GM12873 (cell line): ENCODE measurements at regions not wholly inside any gene's neighbourhood (a gene's known extent, or its start where the extent isn't known, plus 50 kb on each side); places are given as distances from the start of the nearest gene placed in this dataset.

Experiments
- CTCF ChIP-seq: IDR thresholded peaks from 2 replicates; pipeline ENCODE4 v1.5.1; 2012; ENCODE audit warnings: low read depth, mild to moderate bottlenecking, moderate library complexity, low read length, control low read depth; ENCODE audit not compliant: insufficient read depth; ENCODE audit errors: missing control alignments

DNA sequence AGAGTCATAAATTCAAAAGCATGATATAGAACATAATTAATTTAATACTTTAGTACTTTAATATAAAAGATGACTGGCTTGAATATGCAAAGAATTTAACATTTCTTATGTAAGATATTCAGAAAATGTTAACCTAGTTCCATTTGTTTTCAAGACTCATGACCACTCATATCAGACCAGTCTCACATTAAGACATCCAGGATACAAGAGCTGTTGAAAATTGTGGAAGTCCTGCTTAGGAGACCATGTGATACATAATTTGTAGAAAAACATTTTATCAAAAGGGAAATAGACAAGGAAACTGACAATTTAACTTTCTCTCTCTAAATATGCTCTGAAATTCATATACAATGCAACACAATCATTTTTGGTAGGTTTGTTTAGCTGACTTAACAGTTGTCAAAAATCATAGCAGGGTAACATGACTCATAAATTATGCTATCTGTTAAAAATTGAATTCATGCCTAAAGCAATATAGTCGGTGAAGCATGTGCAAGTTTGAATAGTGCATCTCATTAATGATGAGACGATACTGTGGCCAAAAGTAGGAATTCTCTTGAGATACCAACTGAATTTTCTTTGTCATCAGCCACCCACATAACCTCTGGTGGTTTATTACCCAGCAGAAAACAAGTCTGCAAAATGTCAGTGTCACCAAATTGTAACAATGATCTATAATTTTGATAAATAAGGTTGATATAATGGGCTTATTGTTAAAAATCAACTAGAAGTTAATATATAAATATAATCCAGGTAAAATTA, 211.4 kb downstream of the GASK1B start:
- no peak for TF ChIP-seq CTCF

DNA sequence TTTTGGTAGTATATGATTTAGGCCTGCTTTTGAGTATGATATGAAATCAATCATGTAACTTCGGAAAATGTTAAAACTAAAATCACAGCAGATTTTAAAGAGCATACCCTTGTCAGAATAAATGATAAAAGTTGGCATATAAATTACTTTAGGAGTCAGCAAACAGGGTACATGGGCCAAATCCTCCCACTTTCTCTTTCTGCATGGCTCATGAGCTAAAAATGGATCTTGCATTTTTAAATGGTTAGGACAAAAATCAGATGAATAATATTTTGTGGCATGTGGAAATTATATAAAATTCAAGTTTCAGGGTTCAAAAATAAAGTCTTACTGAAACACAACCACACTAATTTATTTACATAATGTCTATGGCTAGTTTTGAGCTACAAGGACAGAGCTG, 214.9 kb downstream of the GASK1B start:
- no peak for TF ChIP-seq CTCF

DNA sequence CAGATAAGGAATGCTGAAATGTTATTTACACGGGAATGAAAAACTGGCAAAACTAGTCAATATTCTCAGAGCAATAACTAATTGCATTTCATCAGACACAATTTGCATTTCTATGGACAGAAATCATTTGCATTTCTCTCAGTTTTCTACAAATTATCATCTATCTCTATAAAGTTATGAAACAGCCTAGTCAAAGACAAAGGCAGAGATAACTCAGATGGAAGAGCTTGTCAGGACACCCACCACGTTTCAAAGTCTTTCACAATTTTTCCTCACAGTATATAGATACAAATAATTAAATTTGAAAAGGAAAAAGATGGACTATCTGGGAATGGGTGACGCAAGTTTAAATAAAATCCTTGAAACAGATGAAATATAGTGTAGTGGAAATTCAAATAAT, 230.8 kb downstream of the GASK1B start:
- TF ChIP-seq CTCF = no peak

DNA sequence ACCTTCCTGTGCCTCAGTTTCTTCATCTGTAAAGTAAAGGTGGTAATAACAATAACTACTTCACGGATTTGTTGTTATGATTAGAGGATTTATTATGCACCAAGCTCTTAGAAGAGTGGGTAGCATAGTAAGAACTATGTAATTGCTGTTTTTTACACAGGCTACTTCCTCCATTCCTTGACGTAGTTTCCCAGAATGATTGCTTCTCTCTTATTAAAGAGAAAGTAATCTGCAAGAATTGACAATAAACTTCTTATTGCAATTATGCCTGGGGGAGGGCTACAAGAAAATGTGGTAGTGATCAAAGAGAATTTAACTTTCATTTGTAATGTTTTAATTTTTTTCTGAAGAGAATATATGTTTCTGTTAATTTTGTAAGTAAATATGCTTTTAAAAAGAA, 238.7 kb downstream of the GASK1B start:
- no peak for TF ChIP-seq CTCF

GRCh38 chr4:157932936-157933335, 239.9 kb downstream of the GASK1B start:
- no peak for TF ChIP-seq CTCF

- no peak for TF ChIP-seq CTCF
Measured at GRCh38 chr4:157929486-157929885, 243.3 kb downstream of the GASK1B start.

DNA sequence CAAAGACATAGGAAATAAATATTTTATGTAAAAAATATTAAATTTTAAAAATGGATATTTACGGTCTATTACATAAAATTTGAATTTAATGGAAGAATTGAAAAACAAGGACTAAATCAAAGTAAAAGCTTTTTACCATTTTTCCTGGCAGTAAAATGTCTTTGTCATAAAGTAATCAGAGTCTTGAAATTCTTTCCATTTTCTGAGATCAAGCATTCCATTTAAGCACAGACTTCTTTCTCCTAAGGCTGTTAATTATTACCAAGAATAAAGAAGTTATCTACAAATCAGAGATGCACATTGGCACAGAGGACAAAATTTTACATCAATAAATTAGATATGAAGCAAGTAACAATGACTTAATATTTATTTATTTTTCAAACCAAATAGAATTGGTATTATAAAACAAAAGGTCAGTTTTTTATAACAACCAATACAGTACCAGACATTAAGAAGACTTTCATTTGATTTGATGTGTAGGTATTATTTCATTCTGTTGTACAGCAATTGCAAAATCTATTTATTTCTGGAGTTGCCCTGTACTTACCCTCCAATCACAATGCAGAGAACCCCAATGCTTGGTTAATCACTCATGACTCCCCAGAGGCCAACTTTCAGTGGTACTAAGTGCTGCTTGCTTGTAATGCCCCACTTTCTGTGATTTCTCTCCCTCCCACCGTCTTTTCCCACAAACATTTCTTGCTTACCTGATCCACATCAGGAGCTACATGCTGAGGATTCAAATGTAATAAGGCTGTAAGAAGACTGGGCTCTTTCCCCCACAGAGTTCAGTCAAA, 254.6 kb downstream of the GASK1B start:
- no peak for TF ChIP-seq CTCF
